Liver (tissue), 8 donors: ENCODE measurements at regions not wholly inside any gene's neighbourhood (a gene's known extent, or its start where the extent isn't known, plus 50 kb on each side); places are given as distances from the start of the nearest gene placed in this dataset.

Experiments
- DNase-seq: peaks from one replicate; pipeline ENCODE4 v3.0.0-alpha.2; 2017; ENCODE audit warnings: low spot score
- H3K27ac ChIP-seq, 2 donors: one replicate each; pipeline ENCODE4 v1.7.0; 2013; ENCODE audit warnings: inconsistent platforms in 2 of 2, low read length in 2 of 2, control low read depth in 1 of 2, low read depth in 1 of 2, mild to moderate bottlenecking in 1 of 2
- H3K27me3 ChIP-seq, 4 donors: one replicate each; pipeline versions ENCODE4 v1.6.1 to v1.7.0; 2013; ENCODE audit warnings: low read length in 3 of 4, inconsistent platforms in 1 of 4, mild to moderate bottlenecking in 1 of 4, moderate library complexity in 1 of 4; ENCODE audit not compliant: control insufficient read depth in 4 of 4, insufficient read depth in 4 of 4
- H3K36me3 ChIP-seq, 4 donors: one replicate each; pipeline versions ENCODE4 v1.6.1 to v1.7.0; 2013; ENCODE audit warnings: low read length in 3 of 4, mild to moderate bottlenecking in 3 of 4, low read depth in 1 of 4, moderate library complexity in 1 of 4; ENCODE audit not compliant: control insufficient read depth in 4 of 4, insufficient read depth in 3 of 4
- H3K4me1 ChIP-seq, 4 donors: one replicate each; pipeline versions ENCODE4 v1.6.1 to v1.7.0; 2013; ENCODE audit warnings: low read length in 3 of 4, mild to moderate bottlenecking in 3 of 4, moderate library complexity in 1 of 4; ENCODE audit not compliant: control insufficient read depth in 4 of 4, insufficient read depth in 4 of 4
- H3K4me3 ChIP-seq, 3 donors: one replicate each; pipeline versions ENCODE4 v1.6.1 to v1.7.0; 2013; ENCODE audit warnings: low read length in 3 of 3, control low read depth in 1 of 3, low read depth in 1 of 3, mild to moderate bottlenecking in 1 of 3
- H3K9ac ChIP-seq, 2 donors: one replicate each; pipeline ENCODE4 v1.7.0; 2013; ENCODE audit warnings: low read length in 2 of 2, mild to moderate bottlenecking in 2 of 2, moderate library complexity in 2 of 2, control low read depth in 1 of 2, low read depth in 1 of 2
- H3K9me3 ChIP-seq, 4 donors: one replicate each; pipeline versions ENCODE4 v1.6.1 to v1.7.0; 2013; ENCODE audit warnings: low read length in 3 of 4; ENCODE audit not compliant: control insufficient read depth in 4 of 4
- EGR1 ChIP-seq, 2 donors: IDR thresholded peaks; 2 replicates each; pipeline ENCODE4 v1.6.1; 2016 to 2018; ENCODE audit warnings: antibody characterized with exemption in 2 of 2, low read depth in 2 of 2
- FOXA1 ChIP-seq: IDR thresholded peaks from 2 replicates; pipeline ENCODE4 v1.6.1; 2016; ENCODE audit warnings: antibody characterized with exemption
- FOXA2 ChIP-seq: IDR thresholded peaks from 2 replicates; pipeline ENCODE4 v1.6.1; 2016; ENCODE audit warnings: antibody characterized with exemption
- GABPA ChIP-seq, 2 donors: IDR thresholded peaks in 1 of 2; conservative IDR thresholded peaks in 1 of 2; 2 replicates each; pipeline ENCODE4 v1.6.1; 2016; ENCODE audit warnings: antibody characterized with exemption in 2 of 2, mild to moderate bottlenecking in 1 of 2, moderate library complexity in 1 of 2
- HNF4A ChIP-seq, 2 donors: conservative IDR thresholded peaks; 2 replicates each; pipeline ENCODE4 v1.6.1; 2016; ENCODE audit warnings: antibody characterized with exemption in 2 of 2, mild to moderate bottlenecking in 2 of 2
- HNF4G ChIP-seq: IDR thresholded peaks from 2 replicates; pipeline ENCODE4 v1.6.1; 2016; ENCODE audit warnings: antibody characterized with exemption
- JUND ChIP-seq, 2 donors: IDR thresholded peaks; 2 replicates each; pipeline ENCODE4 v1.6.1; 2016; ENCODE audit warnings: antibody characterized with exemption in 2 of 2
- NR2F2 ChIP-seq: IDR thresholded peaks from 2 replicates; pipeline ENCODE4 v1.6.1; 2016; ENCODE audit warnings: antibody characterized with exemption
- RAD21 ChIP-seq, 2 donors: IDR thresholded peaks; 2 replicates each; pipeline ENCODE4 v1.6.1; 2016; ENCODE audit warnings: antibody characterized with exemption in 2 of 2, mild to moderate bottlenecking in 2 of 2
- RXRA ChIP-seq, 2 donors: IDR thresholded peaks; 2 replicates each; pipeline ENCODE4 v1.6.1; 2017 to 2018; ENCODE audit warnings: antibody characterized with exemption in 2 of 2, mild to moderate bottlenecking in 1 of 2
- SP1 ChIP-seq: IDR thresholded peaks from 2 replicates; pipeline ENCODE4 v1.6.1; 2018; ENCODE audit warnings: antibody characterized with exemption, mild to moderate bottlenecking
- TAF1 ChIP-seq: conservative IDR thresholded peaks from 2 replicates; pipeline ENCODE4 v1.6.1; 2016; ENCODE audit warnings: antibody characterized with exemption, mild to moderate bottlenecking
- YY1 ChIP-seq: IDR thresholded peaks from 2 replicates; pipeline ENCODE4 v1.6.1; 2016; ENCODE audit warnings: antibody characterized with exemption, mild to moderate bottlenecking
- ZBTB33 ChIP-seq: IDR thresholded peaks from 2 replicates; pipeline ENCODE4 v1.6.1; 2016; ENCODE audit warnings: antibody characterized with exemption
- WGBS: extraction: QIAGEN DNeasy Blood & Tissue Kit; methylation state at CpG from one replicate; pipeline ENCODE4 v1.1.7; 2013; 5-methylcytosine and 5-hydroxymethylcytosine counted together
- TF ChIP-seq, protein P1 (sequence below): IDR thresholded peaks from 2 replicates; pipeline ENCODE4 v1.6.1; 2016; ENCODE audit warnings: antibody characterized with exemption
- TF ChIP-seq, protein P2 (sequence below): fragments of 150-350 bp; IDR thresholded peaks from 2 replicates; pipeline ENCODE4 v1.5.1; 2017; ENCODE audit warnings: improper control_type of control experiment, low read depth, low read length; ENCODE audit not compliant: missing input control
- TF ChIP-seq, protein P3 (sequence below): IDR thresholded peaks from 2 replicates; pipeline ENCODE4 v1.6.1; 2016; ENCODE audit warnings: antibody characterized with exemption
- TF ChIP-seq, protein P4 (sequence below): IDR thresholded peaks from 2 replicates; pipeline ENCODE4 v1.6.1; 2016; ENCODE audit warnings: antibody characterized with exemption, mild to moderate bottlenecking
- donor health status: healthy.
- donor health status: healthy.
- donor health status: healthy.
- donor health status: healthy.
- donor health status: healthy.

- peaks cover 0 to 2% (median 0%) of the 10 kb centered on the region in 4 donors for H3K27me3 ChIP-seq
- H3K4me1 ChIP-seq = peaks cover 0 to 4% (median 2%) of the 10 kb centered on the region in 4 donors
- no peak overlapping the region for H3K27ac ChIP-seq
- 52% methylated on average over 9 of the region's 9 CpGs for WGBS
- no peak overlapping the region for H3K9ac ChIP-seq
- no peaks in the 10 kb centered on the region for H3K36me3 ChIP-seq
- no peaks in the 10 kb centered on the region for H3K9me3 ChIP-seq
- H3K4me3 ChIP-seq = no peak overlapping the region
- no peak for DNase-seq
- TF ChIP-seq GABPA (IDR thresholded peaks at IDR 0.05 in 1 of 2, conservative IDR thresholded peaks at IDR 0.05 in 1 of 2) = peak in 1 of 2 donors; percentile 39
- no peak for TF ChIP-seq HNF4G
- TF ChIP-seq FOXA2 = no peak
- peak in 1 of 2 donors; percentile 49 for TF ChIP-seq RAD21 (IDR thresholded peaks at IDR 0.05)
- TF ChIP-seq, protein P1, sequence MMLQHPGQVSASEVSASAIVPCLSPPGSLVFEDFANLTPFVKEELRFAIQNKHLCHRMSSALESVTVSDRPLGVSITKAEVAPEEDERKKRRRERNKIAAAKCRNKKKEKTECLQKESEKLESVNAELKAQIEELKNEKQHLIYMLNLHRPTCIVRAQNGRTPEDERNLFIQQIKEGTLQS = no peak
- peak in 1 of 2 donors; percentile 90 for TF ChIP-seq JUND (IDR thresholded peaks at IDR 0.05)
- no peak for TF ChIP-seq NR2F2
- TF ChIP-seq, protein P2, sequence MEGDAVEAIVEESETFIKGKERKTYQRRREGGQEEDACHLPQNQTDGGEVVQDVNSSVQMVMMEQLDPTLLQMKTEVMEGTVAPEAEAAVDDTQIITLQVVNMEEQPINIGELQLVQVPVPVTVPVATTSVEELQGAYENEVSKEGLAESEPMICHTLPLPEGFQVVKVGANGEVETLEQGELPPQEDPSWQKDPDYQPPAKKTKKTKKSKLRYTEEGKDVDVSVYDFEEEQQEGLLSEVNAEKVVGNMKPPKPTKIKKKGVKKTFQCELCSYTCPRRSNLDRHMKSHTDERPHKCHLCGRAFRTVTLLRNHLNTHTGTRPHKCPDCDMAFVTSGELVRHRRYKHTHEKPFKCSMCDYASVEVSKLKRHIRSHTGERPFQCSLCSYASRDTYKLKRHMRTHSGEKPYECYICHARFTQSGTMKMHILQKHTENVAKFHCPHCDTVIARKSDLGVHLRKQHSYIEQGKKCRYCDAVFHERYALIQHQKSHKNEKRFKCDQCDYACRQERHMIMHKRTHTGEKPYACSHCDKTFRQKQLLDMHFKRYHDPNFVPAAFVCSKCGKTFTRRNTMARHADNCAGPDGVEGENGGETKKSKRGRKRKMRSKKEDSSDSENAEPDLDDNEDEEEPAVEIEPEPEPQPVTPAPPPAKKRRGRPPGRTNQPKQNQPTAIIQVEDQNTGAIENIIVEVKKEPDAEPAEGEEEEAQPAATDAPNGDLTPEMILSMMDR = no peak
- TF ChIP-seq, protein P3, sequence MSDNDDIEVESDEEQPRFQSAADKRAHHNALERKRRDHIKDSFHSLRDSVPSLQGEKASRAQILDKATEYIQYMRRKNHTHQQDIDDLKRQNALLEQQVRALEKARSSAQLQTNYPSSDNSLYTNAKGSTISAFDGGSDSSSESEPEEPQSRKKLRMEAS = peak; percentile 52
- peak in 1 of 2 donors; percentile 46 for TF ChIP-seq EGR1 (IDR thresholded peaks at IDR 0.05; ENCODE audit: low read depth in 2 of 2)
- TF ChIP-seq FOXA1 = no peak
- TF ChIP-seq ZBTB33 = peak; percentile 38
- TF ChIP-seq, protein P4, sequence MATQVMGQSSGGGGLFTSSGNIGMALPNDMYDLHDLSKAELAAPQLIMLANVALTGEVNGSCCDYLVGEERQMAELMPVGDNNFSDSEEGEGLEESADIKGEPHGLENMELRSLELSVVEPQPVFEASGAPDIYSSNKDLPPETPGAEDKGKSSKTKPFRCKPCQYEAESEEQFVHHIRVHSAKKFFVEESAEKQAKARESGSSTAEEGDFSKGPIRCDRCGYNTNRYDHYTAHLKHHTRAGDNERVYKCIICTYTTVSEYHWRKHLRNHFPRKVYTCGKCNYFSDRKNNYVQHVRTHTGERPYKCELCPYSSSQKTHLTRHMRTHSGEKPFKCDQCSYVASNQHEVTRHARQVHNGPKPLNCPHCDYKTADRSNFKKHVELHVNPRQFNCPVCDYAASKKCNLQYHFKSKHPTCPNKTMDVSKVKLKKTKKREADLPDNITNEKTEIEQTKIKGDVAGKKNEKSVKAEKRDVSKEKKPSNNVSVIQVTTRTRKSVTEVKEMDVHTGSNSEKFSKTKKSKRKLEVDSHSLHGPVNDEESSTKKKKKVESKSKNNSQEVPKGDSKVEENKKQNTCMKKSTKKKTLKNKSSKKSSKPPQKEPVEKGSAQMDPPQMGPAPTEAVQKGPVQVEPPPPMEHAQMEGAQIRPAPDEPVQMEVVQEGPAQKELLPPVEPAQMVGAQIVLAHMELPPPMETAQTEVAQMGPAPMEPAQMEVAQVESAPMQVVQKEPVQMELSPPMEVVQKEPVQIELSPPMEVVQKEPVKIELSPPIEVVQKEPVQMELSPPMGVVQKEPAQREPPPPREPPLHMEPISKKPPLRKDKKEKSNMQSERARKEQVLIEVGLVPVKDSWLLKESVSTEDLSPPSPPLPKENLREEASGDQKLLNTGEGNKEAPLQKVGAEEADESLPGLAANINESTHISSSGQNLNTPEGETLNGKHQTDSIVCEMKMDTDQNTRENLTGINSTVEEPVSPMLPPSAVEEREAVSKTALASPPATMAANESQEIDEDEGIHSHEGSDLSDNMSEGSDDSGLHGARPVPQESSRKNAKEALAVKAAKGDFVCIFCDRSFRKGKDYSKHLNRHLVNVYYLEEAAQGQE = peak; percentile 39
- TF ChIP-seq RXRA (IDR thresholded peaks at IDR 0.05) = peak in 1 of 2 donors; percentile 69
- TF ChIP-seq HNF4A (conservative IDR thresholded peaks at IDR 0.05) = peak in 1 of 2 donors; percentile 63
- no peak for TF ChIP-seq TAF1
- TF ChIP-seq SP1 = no peak
- TF ChIP-seq YY1 = peak; percentile 84
These were observed 114.0 kb downstream of the SP3 start for GRCh38 chr2:173851141-173851641.
